Glomerular endothelial cell (primary cell): ENCODE measurements at regions not wholly inside any gene's neighbourhood (a gene's known extent, or its start where the extent isn't known, plus 50 kb on each side); places are given as distances from the start of the nearest gene placed in this dataset.

Experiments
- DNase-seq: peaks from one replicate; pipeline ENCODE4 v3.0.0-alpha.2; 2011; ENCODE audit warnings: low read depth, low spot score; ENCODE audit errors: extremely low read depth

DNA sequence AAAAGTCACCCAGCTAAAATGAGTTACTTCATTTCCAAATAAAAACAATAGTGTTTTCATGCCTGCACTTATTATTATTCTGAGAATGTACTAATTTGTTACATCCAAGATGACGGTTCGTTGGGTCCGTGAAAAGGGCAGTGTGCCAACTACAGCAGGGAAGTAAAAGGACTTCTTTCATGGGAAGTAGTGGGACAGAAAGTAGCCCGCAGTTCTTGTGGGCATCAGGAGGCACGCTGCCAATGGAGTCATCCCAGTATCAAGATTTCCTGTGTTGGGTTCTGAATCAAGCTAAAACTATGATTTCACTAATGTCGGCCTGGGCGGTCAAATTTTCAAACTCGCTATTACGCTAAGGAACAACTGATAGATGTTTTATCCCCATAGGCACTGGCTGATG lies 254.5 kb upstream of the SOX2 start:
- DNase-seq, result no peak

DNA sequence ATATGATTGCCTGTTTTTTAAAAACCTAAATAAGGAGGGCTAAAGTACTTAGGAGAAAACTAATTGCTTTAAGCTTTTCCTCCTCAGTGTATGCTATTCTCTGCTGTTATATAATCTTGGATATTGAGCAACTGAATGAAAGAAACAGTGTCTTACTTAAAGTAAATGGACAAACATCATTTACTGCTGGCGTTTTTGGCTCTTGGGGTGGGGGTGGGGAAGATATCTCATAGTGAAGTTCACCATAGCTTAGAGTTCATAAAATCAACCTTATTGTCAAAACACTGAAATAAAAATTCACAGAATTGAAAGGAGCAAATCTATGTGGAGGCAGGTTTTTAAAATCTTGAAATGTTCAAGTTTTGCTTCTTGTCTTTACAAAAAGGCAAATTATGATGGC lies 256.4 kb upstream of the SOX2 start:
- no peak for DNase-seq

DNA sequence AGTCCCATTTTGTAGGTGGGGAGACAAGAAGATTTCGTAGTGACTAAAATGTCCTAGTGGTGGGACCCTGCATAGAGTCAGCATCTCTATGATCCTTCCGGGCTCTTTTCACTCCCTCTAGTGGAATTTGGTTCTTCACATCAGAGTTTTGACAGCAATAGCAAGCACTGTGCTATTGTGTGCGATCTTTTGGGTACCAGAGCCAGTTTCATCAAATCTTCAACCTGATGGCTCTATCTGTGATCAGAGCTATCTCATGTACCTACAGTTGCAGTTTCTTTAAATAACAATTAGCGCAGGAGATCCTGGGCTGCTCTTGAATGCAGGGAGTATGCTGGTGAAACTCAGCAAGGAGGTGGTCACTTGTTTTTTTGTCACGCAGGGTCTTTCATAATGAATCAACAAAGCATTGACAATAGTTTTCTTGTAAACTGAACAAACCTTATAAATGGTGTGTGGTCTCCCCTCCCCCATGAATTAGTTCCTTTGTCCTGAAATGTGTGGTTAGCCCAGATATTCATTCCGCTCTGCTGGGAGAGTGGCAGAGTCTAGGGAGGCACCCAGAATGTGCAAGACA lies 257.2 kb upstream of the SOX2 start:
- no peak for DNase-seq

DNA sequence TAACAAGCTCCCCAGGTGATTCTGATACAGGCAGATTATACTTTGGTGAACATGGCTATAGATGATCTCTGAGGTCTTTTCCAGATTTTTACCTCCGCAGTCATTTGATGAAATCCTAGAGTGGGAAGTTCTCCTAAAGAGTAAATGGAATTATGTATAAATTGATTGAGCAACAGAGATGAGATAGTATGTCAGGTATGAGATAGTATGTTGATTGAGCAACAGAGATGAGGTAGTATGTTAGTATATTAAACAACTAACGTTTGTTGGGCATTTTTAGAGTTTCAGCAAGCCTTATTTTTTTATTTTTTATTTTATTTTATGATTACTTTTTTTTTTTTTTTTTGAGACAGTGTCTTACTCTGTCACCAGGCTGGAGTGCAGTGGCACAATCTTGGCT lies 265.0 kb upstream of the SOX2 start:
- no peak for DNase-seq

DNA sequence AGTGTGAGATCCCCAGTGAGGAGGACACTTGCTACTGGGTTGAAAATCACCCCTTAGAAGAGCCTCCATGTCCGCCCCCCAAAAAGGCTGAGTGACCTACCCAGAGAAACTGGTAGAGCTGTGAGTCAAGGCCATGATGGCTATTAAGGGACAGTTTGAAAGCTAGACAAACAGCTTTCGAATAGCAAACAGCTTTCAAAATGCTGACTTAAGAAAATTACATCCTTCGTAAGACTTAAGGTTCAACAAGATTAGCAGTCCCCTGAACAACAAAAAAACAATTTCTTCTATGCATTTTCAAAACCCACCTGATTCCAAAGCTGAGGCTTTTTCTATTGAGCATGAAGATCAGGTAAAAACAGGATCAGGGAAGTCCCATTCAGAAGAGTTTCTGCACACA lies 269.7 kb upstream of the SOX2 start:
- no peak for DNase-seq

DNA sequence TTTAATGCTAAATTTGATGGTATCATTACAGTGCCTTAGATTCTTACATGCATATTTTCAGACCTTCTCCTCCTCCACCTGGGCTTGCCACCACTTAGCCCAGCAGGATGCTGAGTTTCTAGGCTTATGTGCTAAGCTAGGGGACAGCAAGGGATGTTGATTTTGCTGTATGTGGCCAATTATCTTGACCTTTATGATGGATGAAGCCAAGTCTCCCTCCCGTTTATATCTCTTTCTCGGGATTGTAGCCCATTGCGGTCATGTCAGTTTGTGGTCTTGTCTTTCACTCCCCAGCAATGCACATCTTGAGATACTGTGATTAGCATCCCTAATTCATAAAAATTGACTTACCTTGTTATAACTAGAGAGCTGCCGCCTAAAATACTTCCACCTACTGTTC lies 278.7 kb upstream of the SOX2 start:
- no peak for DNase-seq

DNA sequence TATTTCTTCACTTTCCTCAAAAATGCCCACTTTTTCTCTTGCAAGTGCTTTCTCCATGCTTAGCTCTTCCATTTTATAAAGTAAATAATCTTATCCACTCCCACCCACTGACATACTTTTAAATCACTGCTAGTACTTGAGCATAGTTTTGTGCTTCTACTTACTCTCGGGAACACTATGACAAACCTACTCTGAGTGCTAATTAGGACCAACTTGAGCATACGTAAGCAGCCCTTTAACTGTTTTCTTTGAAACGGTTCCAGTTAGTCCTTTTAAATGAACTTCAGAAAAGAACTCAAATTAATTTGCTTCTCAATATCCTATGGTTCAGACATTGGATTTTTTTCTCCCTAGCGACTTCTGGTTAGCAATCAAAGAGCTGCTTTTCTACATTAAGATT lies 280.0 kb upstream of the SOX2 start:
- no peak for DNase-seq

DNA sequence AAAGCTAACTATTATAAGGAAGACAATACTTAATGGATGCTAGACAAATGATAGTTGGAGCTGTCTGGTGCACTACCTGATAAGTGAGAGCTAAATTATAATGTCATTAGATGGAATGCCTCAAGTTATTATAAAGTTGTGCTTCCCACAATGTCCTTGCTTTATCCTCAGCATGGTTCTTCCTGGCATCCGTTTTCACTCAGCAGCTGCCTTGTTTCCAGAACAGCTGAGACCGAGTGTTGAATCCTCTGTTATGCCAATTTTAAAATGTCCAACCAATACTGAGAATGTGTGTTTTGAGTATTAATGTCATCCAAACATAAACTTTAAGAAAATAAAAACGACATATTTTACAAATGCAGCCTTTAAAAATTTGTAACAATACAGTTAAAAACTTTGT lies 286.7 kb upstream of the SOX2 start:
- no peak for DNase-seq

DNA sequence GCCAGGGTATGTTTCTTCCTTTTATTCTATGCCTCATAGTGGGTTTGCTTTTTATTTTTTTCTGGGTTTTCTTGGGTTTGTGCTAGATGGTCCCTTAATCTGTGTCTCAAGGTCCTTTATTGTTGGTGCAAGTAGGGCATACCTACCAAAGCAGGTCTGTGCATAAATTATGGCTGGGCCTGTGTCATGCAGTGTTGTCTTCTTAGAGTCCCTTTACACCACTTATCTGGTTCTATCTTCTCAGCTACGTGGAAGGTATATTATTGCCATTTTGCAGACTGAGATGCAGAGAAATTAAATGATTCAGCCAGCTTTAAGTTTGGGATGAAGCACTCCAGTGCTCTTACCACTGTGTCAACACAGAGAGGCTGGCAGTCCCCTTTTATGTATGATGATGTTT lies 293.5 kb upstream of the SOX2 start:
- DNase-seq, result no peak

DNA sequence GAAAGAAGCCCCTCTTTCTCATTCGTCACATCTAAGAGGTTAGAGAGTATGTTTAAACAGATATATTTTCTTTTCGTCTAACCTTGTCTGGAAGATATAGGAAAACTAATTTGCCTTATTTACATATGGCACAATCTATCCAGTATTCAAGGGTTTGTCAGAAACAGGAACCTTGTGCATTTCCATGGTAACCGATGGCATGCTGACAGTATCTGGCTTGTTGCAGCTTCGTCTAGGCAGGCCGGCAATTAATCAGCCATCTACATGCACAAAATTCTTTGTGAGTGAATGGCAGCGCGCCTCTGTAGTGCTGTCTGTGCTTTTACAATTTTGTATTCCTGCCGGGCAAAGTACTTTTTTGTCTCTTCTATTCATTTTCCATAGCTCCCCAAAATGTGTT lies 294.0 kb upstream of the SOX2 start:
- DNase-seq, result no peak

DNA sequence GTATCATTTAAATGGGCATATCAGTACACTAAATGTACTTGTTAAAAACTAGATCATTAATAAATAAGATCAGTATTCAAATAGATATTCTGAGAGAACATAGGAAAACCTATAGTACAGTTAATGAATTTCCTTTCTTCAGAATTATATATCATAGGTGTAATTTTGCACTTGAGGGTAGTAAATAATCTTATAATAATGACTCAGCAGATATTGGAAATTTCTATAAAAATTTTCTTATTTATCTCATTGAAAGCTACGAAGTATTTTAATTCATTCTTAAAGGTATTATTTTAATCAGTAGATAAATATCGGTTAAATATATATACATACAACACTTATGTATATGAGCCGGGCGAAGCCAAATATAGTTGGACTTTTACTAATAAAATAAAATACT lies 300.9 kb upstream of the SOX2 start:
- DNase-seq, result no peak

DNA sequence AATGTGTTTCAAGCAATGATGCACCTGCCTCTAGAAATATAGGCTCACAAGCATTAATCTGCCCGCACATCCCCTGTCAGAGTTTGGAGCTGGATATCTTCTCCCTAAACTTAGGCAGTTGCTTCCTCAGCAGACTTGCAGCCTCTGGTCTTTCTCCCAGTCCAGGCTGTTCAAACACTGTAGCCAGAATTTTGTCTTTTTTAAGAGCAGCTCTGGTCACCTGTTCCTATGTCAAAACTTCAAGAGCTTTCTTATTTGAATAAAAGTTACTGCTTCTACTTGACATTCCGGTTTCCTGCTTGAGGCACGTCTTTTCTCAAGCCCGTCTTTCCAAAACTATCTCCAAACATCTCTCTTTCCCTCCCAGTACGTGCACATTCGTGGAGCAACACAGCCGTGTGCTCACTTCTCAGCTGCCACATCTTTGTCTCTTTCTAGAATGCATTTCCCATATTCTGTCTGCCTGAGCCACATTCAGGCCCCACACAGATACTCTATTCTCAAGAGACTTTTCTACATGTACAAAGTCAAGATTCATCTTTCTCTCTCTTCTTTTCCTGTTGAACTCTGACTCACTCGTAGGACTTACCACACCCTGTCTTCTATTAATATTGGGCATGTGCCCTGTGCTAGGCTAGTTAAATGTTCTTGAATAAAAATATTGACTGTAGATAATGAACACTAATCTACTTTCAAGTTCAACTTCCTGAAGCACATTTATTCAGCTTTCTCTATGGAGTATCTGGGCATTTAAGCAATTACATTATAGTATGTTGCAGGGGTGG lies 307.7 kb upstream of the SOX2 start:
- DNase-seq, result no peak

DNA sequence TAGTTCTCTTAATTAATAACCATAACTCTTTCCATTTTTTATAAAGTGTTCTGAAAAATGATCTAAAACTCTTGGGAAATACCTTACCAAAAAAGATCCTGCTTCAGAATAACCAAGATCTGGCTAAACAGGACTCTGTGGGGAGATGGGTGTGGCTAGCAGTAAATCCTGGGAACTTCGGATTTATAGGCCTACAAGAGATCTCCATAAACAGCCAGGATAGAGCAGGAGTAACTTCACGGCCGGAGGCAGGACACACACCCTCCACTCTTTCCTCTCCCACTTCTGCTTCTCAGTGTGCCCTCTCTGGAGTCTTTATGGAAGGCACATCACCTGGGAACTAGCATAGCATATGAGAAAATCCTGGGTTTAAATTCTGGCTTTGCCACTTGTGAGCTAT lies 309.4 kb upstream of the SOX2 start:
- DNase-seq, result no peak

DNA sequence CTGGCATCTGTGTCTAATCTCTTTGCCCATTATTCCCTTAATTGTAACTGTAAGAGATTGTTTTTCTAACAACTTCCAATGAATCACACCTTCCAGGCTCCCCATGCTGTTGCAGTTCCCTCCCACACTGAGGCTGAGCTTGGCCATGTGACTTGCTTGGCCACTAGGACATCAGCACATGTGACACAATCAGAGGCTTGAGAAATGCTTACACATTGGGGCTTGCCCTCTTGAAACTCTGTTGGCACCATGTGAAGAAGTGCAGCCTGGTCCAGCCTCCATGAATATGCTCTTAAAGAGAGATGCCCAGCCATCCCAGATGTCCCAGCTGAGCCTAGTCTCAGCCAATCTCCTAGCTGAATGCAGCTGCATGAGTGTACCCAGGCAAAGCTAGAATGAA lies 326.8 kb upstream of the SOX2 start:
- DNase-seq, result no peak

DNA sequence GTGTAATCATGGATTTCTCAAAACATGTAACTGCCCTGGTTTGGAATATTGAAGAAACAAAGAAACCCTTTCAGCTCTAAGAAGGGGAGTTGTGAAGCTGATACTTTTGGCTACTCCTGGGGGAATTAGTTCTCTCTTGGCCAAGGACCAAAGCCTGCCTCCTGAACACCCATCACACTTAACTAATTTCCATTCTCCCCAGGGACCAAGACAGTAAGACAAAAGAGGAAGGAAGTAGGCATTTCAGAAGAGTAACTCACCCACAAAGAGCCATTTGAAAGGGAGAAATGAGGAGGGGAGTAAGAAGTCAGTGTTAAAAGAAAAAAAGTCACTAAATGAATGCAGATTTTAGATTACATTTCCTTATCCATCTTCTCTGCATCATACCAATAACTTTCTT lies 328.0 kb upstream of the SOX2 start:
- DNase-seq, result no peak

DNA sequence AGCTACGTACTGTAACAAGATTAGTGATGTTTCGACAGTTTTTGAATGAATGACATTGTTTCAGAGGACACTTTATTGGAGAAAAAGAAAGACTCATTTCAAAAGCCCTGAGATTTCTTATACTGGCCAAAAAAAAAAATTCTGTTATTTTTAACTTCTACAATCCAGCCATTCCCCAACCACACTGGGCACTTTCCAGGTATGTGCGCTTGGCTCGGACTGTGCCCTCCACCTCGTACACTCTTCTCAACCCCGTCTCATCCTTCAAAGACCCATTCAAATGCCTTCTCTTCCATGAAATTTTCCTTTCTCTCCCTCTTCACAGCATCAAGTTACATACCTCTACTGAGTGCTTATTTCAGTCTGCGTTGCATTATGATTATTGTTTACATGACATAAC lies 328.5 kb upstream of the SOX2 start:
- DNase-seq, result no peak

DNA sequence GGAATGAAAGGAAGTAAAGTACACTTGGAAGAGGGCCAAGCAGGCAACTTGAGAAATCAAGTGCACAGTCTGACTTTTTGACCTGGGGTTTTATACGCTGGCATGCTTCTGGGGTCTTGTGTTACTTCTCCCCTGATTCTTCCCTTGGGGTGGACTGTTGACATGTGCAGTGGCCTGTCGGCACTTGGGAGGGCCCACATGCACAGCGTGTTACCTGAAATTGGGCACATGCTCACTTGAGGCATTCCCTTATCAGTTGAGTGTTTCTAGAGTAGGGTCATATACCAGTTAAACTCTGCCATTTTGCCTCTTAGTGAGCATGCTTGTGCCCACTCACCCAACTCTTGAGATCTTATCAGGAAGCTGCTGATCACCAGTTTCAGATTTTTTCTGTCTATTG lies 329.1 kb upstream of the SOX2 start:
- no peak for DNase-seq

DNA sequence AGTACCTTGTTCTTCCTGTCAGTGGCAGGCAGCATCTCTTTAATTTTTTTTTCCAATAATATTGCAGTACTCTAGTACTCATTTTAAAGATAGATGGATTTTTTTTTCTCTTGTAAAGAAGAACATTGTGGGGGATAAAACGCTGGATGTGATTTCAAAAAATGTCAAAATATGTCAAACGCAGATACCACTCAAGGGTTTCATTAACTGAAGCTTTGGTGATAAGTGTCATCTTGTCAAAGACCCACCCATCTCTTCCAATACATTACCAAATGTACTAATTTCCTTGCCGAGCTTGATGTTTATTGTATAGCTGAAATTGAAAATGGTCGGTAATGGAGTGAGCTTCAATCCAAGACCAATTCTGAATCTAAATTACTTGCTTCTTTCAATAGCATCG lies 332.4 kb upstream of the SOX2 start:
- no peak for DNase-seq

DNA sequence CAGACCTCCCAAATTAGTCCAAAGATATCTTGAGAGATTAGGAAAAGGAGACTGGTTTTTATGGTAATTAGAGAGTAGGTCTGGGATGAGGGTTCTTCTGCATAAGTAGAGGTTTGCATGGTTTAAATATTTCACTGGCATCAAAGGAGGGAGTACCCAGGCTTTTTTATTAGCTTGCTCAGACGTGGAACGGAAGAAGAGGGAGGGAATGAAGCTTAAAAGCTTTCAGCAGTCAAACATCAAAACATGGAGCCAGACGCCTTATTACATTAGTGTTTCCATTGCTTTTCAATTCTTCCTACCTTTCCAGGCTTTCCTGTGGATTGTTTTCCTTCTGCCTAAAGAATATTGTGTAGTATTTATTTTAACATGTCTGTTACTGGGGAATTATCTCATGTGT lies 342.1 kb upstream of the SOX2 start:
- DNase-seq, result no peak

DNA sequence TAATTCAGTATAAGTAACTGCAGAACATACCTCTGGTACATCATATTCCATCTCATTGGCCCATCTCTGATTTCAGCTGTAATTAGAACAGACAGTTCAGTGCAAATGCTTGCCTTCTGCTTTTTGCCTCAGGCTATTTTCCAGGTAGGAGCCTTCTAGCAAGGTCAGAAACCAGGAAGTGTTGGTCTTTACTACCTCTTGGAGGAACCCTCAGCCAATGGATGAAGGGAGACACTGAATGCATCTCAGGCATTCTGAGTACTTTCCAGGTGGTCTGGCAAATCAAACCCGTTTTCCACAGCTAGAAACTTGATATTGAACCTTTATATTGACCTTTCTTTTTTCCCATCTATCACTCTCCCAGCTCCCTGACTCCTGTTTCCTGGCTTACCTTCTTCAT lies 348.5 kb upstream of the SOX2 start:
- no peak for DNase-seq

DNA sequence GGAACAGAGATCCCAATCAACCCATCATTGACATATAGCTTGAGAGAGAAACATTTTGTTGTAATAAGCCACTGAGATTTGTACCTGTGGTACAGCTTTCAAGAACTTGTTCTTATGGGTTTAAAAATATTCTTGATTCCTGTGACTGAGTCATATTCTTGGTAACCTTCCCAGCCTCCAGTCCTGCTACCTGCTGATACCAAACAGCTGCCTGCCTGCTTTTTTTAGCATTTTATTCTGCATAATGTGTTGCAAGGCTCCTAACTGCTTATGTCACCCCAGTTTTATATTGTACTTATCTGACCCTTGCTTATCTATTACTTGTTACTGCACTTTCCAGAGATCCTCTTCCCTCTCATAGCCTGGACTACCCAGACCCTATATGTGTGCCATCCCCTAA lies 349.3 kb upstream of the SOX2 start:
- no peak for DNase-seq

DNA sequence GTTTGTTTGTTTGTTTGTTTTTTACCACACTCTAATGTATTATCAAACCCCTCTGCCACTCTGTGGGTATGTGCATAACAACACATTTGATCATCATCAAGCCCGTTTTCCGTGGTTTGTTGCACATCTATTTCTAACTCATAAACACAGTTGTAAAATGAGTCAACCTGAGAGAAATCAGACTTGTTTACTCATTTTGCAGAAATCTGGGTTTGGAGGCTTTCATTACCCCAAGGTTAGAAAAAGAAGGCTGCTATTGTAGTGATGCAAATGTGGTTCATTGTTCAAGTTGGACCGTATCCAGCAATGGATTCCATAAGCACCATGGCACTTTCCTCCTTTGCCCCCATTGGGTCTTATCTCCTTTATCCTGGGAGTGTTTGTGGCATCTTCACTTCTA lies 353.2 kb upstream of the SOX2 start:
- DNase-seq, result no peak

DNA sequence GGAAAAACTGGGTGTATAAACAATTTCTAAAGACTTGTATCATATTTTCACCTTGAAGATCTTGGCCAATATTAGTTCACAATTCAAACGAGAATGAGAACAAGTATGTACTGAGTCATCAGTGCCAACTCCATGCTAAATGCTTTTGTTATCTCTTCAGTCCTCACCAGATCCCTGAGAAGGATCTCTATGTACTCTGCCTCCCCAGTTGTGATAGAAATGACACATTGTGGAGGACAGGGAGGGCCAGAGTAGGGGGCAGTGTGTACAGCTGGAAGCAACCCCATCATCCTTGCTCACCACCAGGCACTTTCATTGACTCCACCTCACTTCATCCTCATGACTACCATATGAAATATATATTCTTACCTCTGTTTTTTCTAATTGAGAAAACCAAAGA lies 353.7 kb upstream of the SOX2 start:
- DNase-seq, result no peak
